Endometrial microvascular endothelial cells (primary cell): ENCODE measurements at regions not wholly inside any gene's neighbourhood (a gene's known extent, or its start where the extent isn't known, plus 50 kb on each side); places are given as distances from the start of the nearest gene placed in this dataset.

ENCODE experiments used
- in situ Hi-C: cut with HindIII; loops from 2 replicates; pipeline ENCODE4 v1.10.0; 2017; ENCODE audit warnings: low sequenced_read_pairs, low pct_unique_long_range_greater_than_20kb; ENCODE audit errors: inconsistent ontology term

DNA sequence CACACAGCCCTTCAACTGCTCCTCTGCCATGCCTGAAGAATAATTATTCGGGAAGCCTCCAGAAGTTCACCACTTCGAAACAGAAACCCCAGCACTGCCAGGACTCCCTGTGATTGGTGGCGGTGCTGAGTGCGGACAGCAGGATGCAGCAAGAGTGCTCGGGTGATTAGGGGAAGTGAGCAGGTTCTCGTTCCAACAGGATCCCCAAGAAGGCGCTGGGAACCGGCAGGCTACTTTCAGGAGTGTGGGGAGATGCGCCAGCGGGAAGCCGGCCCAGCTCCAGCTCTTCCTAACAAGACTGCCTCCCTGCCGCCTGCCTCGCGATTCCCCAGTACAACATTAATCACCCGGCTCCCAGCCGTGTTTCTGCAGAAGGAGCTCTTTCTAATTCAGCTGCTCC lies 630.2 kb downstream of the BRD1 start:
- in situ Hi-C loops: no loop called here

GRCh38 chr22:49196046-49196511 lies 631.6 kb downstream of the BRD1 start:
- in situ Hi-C loops: no loop called here

DNA sequence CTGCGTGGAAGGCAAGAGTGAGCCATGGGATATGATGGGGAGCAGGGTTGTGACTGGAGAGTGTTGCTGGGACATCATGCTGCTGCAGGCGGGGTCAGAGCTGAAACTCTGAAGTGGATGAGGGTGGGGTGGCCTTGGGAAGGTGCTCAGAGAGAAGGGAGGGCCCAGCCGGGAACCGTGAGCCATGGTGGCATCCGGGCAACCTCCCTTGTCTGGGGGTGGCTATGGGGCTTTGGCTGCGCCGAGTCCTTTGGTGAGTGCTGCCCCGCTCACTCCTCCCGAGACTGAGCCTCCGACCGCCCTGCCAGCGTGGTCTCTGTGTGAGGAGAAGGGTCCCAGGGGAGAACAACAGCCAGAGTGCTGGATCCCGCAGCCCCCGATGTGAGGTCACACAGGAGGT lies 632.0 kb downstream of the BRD1 start:
- in situ Hi-C loops: no loop called here

DNA sequence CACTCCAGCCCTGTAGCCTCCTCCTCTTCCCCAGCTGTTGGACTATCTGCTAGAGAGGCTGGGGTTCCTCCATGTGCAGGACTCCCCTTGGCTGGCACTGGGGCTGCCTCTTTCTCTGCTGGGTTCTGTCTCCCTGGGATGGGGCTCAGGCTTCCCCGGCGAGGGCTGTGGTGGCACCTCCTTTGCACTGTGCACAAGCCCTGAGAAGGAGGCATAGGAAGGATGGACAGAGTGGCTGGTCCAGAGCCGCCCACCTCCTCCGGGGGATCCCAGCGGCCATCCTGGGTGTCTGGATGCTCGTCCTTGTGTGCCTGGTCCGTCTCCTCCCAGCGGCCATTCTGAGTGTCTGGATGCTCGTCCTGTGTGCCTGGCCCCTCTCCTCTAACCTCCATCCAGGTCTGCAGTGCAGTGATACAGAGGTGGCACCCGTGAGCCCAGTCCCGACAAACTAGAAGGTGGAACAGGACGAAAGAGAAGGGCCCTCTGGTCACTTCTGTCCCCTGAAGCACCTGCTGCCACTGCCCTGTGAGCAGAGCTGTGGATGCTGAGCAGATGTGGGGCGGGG lies 633.7 kb downstream of the BRD1 start:
- in situ Hi-C loops: no loop called here

DNA sequence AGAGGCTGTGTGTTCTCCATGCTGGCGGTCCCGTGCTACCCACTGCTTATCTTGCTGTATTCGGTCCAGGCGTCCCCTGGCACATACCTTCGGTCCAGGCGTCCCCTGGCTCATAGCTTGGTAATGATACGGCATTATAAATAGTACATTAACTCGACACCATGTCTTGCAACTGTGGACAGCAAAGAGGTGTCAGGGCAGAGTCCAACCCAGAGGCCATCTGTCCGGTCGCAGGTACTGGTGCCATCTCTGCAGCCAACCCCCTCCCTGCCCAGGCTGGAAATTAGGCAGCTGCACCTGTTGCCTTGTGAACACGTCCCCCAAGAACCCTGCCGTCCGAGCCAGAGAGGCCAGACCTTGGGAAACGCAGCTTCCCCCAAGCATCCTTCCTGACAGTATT lies 634.3 kb downstream of the BRD1 start:
- in situ Hi-C loops: no loop called here

DNA sequence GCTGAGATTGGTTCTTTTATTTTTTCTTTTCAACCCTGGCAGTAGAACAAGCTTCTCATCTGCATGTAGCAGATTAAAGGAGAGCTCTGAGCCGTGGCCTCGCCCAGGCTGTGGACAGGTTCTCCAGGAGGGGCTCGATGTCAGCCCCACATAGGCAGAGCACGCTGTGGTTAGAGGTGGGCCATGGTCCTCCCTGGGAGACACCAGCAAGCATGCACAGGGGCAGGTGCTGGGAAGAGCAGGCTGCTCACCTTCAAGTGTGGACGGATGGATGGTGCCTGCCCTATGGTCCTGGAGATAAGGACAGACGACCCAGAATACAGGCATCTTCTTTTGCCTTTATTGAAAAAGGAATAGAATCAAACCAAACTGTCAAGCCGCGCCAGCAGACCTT lies 634.8 kb downstream of the BRD1 start:
- in situ Hi-C loops: no loop called here

DNA sequence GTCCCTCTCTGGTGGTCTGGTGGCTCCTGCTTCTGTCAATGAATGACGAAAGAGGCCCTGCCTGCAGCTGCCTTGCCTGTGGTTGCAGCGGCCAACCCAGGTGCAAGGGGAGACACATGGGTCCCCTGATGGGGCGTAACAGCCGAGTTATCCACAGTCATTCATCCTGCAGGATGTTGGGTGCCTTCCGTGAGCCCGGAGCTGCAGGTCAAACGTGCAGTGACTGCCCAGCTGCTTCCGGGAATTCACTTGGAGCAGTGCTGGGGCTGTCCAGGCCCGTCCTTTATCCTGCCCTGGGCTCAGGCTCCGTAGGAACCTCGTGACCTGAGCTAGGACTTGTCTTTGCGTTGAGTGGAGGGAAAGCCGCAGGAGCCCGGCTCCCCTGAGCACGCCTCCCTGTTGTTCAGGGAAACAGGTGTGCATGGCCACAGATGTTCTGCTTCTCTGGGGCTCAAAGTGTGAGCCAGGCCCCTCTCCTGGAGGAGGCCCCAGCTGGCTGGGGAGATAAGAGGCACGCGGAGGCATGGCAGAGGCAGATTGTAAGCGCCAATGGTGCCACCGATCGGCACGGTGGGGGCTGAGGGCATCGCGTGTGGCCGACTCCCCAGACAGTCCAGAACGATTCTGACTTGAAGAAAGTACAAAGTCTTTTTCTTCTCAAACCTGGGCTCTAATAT lies 635.4 kb downstream of the BRD1 start:
- in situ Hi-C loops: no loop called here

DNA sequence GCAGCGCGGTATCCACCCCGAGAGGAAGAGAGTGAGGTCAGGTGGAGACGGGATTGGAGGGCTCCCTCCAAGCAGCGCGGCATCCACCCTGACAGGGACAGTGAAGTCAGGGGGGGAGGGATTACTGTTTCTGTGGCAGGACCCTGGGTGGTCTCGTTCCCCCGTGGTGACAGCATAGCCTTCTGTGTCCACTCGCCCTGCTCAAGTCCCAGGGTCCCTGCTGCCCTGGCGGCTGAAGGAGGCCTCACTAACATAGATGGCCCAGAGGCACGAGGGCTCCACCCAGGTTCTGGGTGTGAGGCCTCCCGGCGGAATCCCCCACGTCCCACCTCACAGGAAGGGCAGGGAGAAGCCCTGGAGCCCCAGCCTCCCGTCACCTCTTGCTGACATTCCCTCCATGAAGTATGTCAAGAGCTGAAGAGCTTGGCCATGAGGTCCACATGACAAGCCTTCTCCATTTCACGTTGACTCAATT lies 636.1 kb downstream of the BRD1 start:
- in situ Hi-C loops: no loop called here

DNA sequence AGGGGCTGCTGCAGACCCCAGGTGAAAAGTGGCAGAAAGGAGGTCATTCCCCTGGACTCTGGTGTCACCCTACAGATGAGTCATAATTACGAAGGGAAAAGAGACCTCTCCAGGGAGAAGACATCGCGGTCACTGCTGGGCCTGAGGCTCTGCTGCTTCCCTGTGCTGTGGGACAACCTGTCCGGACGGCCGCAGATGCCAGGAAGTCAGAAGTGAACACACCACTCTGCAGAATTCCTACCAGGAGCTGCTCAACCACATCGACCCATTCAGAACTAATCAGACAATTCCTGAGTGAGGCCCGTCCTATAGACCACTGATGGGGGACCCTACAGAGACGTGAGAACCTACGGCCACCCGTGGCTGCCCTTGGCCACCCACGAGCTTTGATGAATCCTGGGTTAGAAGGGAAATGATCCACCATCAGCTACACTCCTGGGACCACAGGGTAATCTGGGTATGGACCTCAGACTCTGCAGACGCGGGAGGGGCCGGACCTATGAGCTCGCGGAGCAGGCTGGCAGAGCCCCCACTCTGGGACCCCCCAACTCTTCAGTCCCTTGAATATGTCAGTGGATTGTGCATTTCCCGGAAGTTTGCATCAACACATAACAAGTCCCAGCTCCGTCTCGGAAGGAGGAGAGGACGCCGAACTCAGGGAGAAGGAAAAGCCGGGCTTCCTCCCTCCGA lies 636.7 kb downstream of the BRD1 start:
- in situ Hi-C loops: no loop called here

GRCh38 chr22:49189871-49190270 lies 637.8 kb downstream of the BRD1 start:
- in situ Hi-C loops: no loop called here

GRCh38 chr22:49188591-49188990 lies 639.1 kb downstream of the BRD1 start:
- in situ Hi-C loops: no loop called here

DNA sequence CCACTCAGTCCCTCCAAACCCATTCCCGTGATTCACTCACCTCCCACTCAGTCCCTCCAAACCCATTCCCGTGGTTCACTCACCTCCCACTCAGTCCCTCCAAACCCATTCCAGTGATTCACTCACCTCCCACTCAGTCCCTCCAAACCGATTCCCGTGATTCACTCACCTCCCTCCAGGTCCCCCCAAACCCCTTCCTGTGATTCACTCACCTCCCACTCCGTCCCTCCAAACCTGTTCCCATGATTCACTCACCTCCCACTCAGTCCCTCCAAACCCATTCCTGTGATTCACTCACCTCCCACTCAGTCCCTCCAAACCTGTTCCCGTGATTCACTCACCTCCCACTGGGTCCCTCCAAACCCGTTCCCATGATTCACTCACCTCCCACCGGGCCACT lies 639.6 kb downstream of the BRD1 start:
- in situ Hi-C loops: no loop called here

GRCh38 chr22:49186762-49187161 lies 640.9 kb downstream of the BRD1 start:
- in situ Hi-C loops: no loop called here

DNA sequence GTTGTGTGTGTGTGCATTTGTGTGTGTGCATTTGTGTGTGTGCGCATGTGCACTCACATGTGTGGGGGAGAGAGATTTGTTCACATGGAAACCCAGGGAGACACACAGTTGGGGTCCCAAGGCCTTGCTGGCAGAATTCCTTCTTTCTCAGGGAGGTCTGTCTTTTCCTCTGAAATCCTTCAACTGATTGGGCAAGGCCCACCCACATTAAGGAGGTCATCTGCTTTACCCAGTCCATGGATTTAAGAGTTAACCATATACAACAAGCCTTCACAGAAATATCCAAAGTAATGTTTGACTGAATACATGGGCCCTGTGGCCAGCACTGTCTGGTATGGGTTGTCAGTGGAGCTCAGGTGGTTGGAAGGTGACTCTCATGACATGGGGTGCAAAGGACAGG lies 641.4 kb downstream of the BRD1 start:
- in situ Hi-C loops: no loop called here

GRCh38 chr22:49185312-49185969 lies 642.2 kb downstream of the BRD1 start:
- in situ Hi-C loops: no loop called here

GRCh38 chr22:49184736-49185135 lies 642.9 kb downstream of the BRD1 start:
- in situ Hi-C loops: no loop called here

- in situ Hi-C loops: no loop called here
These were observed 643.9 kb downstream of the BRD1 start for GRCh38 chr22:49183826-49184216.

DNA sequence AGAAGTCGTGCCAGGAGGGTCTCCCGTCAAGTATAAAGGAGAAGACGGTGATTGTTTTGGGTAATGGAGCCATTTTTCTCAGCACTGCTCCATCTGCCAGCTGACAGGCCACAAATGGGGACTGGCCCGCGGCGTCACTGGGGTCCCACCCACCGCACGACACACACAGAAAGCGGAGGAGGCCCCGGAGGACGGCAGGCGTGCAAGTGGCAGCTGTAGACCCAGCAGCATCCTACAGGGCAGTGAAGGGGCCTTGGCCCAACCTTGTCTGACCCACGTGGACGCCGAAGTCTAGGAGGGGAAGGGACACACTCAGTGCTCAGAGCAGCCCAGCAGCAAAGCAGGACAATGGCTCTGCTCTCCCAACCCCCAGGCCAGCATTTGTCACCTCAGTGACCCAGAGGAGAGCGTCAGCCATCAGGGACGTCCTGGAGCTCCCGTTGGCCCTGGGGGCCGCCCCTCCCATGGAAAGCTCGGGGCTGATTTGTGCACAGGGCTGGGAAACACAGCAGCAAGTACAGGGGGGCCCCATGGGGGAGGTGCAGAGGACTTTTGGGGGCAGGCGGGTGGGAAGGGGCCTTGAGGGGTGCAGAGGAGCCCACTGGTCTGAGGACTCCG lies 644.4 kb downstream of the BRD1 start:
- in situ Hi-C loops: no loop called here

- in situ Hi-C loops: no loop called here
These were observed 645.3 kb downstream of the BRD1 start for GRCh38 chr22:49182416-49182815.
